GM12878 (cell line): ENCODE measurements at regions not wholly inside any gene's neighbourhood (a gene's known extent, or its start where the extent isn't known, plus 50 kb on each side); places are given as distances from the start of the nearest gene placed in this dataset.

Source experiments
- ATAC-seq: fragments of 200-7000 bp; cut with Tn5 transposase; 3 replicates; pipeline ENCODE4 v1.9.1; 2020; ENCODE audit warnings: mild to moderate bottlenecking, moderate library complexity
- BruUV-seq: library from RNA; stranded (reverse); fragments of 400-500 nt; replicated peaks from 2 replicates; lab custom pipeline; 2021; lab: Mats Ljungman, UMichigan
- CTCF ChIA-PET: fragments of 300-600 bp; sonication (Branson Sonifier 250); formaldehyde crosslinking; extraction: SDS; loops from one replicate; lab custom pipeline; 2021; ENCODE audit warnings: inconsistent platforms; lab: Yijun Ruan, JAX
- POLR2A ChIA-PET: fragments of 350-600 bp; formaldehyde crosslinking; extraction: SDS; loops from one replicate; lab custom pipeline; 2021; ENCODE audit warnings: inconsistent platforms; lab: Charles Lee
- RAD21 ChIA-PET: fragments of 300-600 bp; sonication (Branson Sonifier 250); formaldehyde crosslinking; loops from one replicate; lab custom pipeline; 2023; ENCODE audit warnings: antibody characterized with exemption; ENCODE audit not compliant: unreplicated experiment; lab: Charles Lee
- SMC1A ChIA-PET: fragments of 300-600 bp; sonication (Branson Sonifier 250); formaldehyde crosslinking; loops from one replicate; lab custom pipeline; 2023; ENCODE audit not compliant: unreplicated experiment, uncharacterized antibody; lab: Charles Lee
- DNase-seq: peaks from one replicate; pipeline ENCODE4 v3.0.0-alpha.2; 2011; ENCODE audit warnings: low read depth, low spot score
- FAIRE-seq: peaks from 3 replicates; lab custom pipeline; 2011; peaks lifted over from hg19 to GRCh38; lab: Jason Lieb, UNC
- H2AFZ ChIP-seq: 2 replicates; pipeline ENCODE4 v1.6.0; 2011; ENCODE audit warnings: low read depth, low read length, control low read depth; ENCODE audit not compliant: control insufficient read depth
- H3K27ac ChIP-seq: 2 replicates; pipeline ENCODE4 v1.5.1; 2011; ENCODE audit warnings: control low read depth; ENCODE audit not compliant: control insufficient read depth, insufficient read depth
- H3K27me3 ChIP-seq, 2 experiments: replicated peaks in 1 of 2; 2 replicates each; pipeline versions ENCODE4 v1.6.0 to v1.6.1; 2011; ENCODE audit warnings: low read length in 1 of 2; ENCODE audit not compliant: control insufficient read depth in 2 of 2, insufficient read depth in 2 of 2
- H3K36me3 ChIP-seq, 2 experiments: 2 replicates each; pipeline ENCODE4 v1.5.1; 2011; ENCODE audit warnings: low read length in 1 of 2; ENCODE audit not compliant: control insufficient read depth in 2 of 2, insufficient read depth in 2 of 2
- H3K4me1 ChIP-seq: 2 replicates; pipeline ENCODE4 v1.6.1; 2011; ENCODE audit warnings: mild to moderate bottlenecking, low read length, moderate library complexity, mixed read lengths; ENCODE audit not compliant: control insufficient read depth, insufficient read depth
- H3K4me2 ChIP-seq: 2 replicates; pipeline ENCODE4 v1.6.0; 2011; ENCODE audit warnings: control low read depth; ENCODE audit not compliant: control insufficient read depth, insufficient read depth
- H3K4me3 ChIP-seq: fragments of 200-600 bp; sonication (generic); 2 replicates; pipeline ENCODE4 v1.5.1; 2016
- H3K79me2 ChIP-seq: 2 replicates; pipeline ENCODE4 v1.6.0; 2011; ENCODE audit warnings: low read length; ENCODE audit not compliant: control insufficient read depth, insufficient read depth
- H3K9ac ChIP-seq: 2 replicates; pipeline ENCODE4 v1.8.0; 2011; ENCODE audit warnings: low read length, control low read depth, mixed read lengths; ENCODE audit not compliant: control insufficient read depth, insufficient read depth
- H3K9me3 ChIP-seq: replicated peaks from 3 replicates; pipeline ENCODE4 v1.5.1; 2011; ENCODE audit warnings: mild to moderate bottlenecking, low read length; ENCODE audit not compliant: control insufficient read depth, insufficient read depth
- H4K20me1 ChIP-seq: 2 replicates; pipeline ENCODE4 v1.6.0; 2011; ENCODE audit not compliant: control insufficient read depth, insufficient read depth
- ATF7 ChIP-seq: fragments of 450-650 bp; IDR thresholded peaks from 2 replicates; pipeline ENCODE4 v1.6.1; 2016; ENCODE audit warnings: low read depth, mild to moderate bottlenecking
- CREM ChIP-seq: IDR thresholded peaks from 2 replicates; pipeline ENCODE4 v1.6.1; 2014; ENCODE audit warnings: antibody characterized with exemption, low read depth
- EP300 ChIP-seq, 2 experiments: fragments of 150-350 bp in 1 of 2; IDR thresholded peaks; 2 replicates each; pipeline ENCODE4 v1.6.1; 2011 to 2012; ENCODE audit warnings: low read depth in 2 of 2, low read length in 2 of 2, borderline replicate concordance in 1 of 2, improper control_type of control experiment in 1 of 2, inconsistent platforms in 1 of 2; ENCODE audit not compliant: control insufficient read depth in 1 of 2
- GABPA ChIP-seq: IDR thresholded peaks from 2 replicates; pipeline ENCODE4 v1.6.1; 2014; ENCODE audit warnings: antibody characterized with exemption, low read depth, mild to moderate bottlenecking, inconsistent platforms
- HDAC6 ChIP-seq: fragments of 200-600 bp; sonication (generic); IDR thresholded peaks from one replicate; pipeline ENCODE4 v1.8.0; 2017; ENCODE audit warnings: antibody characterized with exemption; ENCODE audit not compliant: unreplicated experiment
- KDM1A ChIP-seq: fragments of 200-600 bp; sonication (generic); IDR thresholded peaks from 2 replicates; pipeline ENCODE4 v1.6.1; 2016; ENCODE audit warnings: borderline replicate concordance
- POLR2A ChIP-seq: IDR thresholded peaks from 2 replicates; pipeline ENCODE4 v1.6.1; 2011; ENCODE audit warnings: low read depth, mild to moderate bottlenecking, low read length
- POU2F2 ChIP-seq: IDR thresholded peaks from 3 replicates; pipeline ENCODE4 v1.6.1; 2011; ENCODE audit warnings: low read depth, mild to moderate bottlenecking, low read length, borderline replicate concordance
- SMAD5 ChIP-seq: IDR thresholded peaks from 2 replicates; pipeline ENCODE4 v1.6.1; 2016; ENCODE audit warnings: antibody characterized with exemption, low read depth
- SPI1 ChIP-seq: IDR thresholded peaks from 2 replicates; pipeline ENCODE4 v1.6.1; 2011; ENCODE audit warnings: low read depth, mild to moderate bottlenecking, low read length, moderate library complexity, borderline replicate concordance; ENCODE audit not compliant: insufficient read depth
- SREBF1 ChIP-seq: IDR thresholded peaks from 2 replicates; pipeline ENCODE4 v1.6.1; 2012; ENCODE audit warnings: mild to moderate bottlenecking, low read length
- TAF1 ChIP-seq: IDR thresholded peaks from 2 replicates; pipeline ENCODE4 v1.6.1; 2011; ENCODE audit warnings: mild to moderate bottlenecking, low read depth, low read length, borderline replicate concordance
- ZNF207 ChIP-seq: fragments of 450-650 bp; IDR thresholded peaks from 2 replicates; pipeline ENCODE4 v1.6.1; 2014; ENCODE audit warnings: antibody characterized with exemption, mild to moderate bottlenecking, borderline replicate concordance
- WGBS: methylation state at CpG from one replicate; pipeline ENCODE4 v1.1.6; 2016; ENCODE audit warnings: low lambda C conversion rate; ENCODE audit not compliant: insufficient replicate concordance, insufficient coverage; ENCODE audit errors: missing lambda C conversion rate; 5-methylcytosine and 5-hydroxymethylcytosine counted together
- in situ Hi-C: fragments of 300-500 bp; cut with MboI; formaldehyde crosslinking; loops from 9 replicates; pipeline ENCODE4 v1.14.3; 2018; ENCODE audit warnings: mixed read lengths
- intact Hi-C: fragments of 100-400 bp; cut with micrococcal nuclease; formaldehyde crosslinking; loops from one replicate; pipeline ENCODE4 v1.14.2; 2022; ENCODE audit not compliant: unreplicated experiment
- TF ChIP-seq, protein P1 (sequence below): IDR thresholded peaks from 2 replicates; pipeline ENCODE4 v1.6.1; 2011; ENCODE audit warnings: mild to moderate bottlenecking, low read depth, low read length, moderate library complexity; ENCODE audit not compliant: insufficient replicate concordance
- TF ChIP-seq, protein P2 (sequence below), 3 experiments: IDR thresholded peaks in 2 of 3; conservative IDR thresholded peaks in 1 of 3; 2 replicates each; pipeline ENCODE4 v1.5.1; 2011; ENCODE audit warnings: low read depth in 3 of 3, low read length in 3 of 3, mild to moderate bottlenecking in 3 of 3, control low read depth in 2 of 3, moderate library complexity in 2 of 3, inconsistent platforms in 1 of 3, mixed read lengths in 1 of 3; ENCODE audit not compliant: control insufficient read depth in 2 of 3, insufficient read depth in 1 of 3; ENCODE audit errors: extremely low read depth in 1 of 3
- TF ChIP-seq, protein P3 (sequence below): IDR thresholded peaks from 2 replicates; pipeline ENCODE4 v1.6.1; 2011; ENCODE audit warnings: low read depth, mild to moderate bottlenecking, low read length, moderate library complexity, borderline replicate concordance; ENCODE audit errors: extremely low read depth
- TF ChIP-seq, protein P4 (sequence below): fragments of 450-650 bp; IDR thresholded peaks from 2 replicates; pipeline ENCODE4 v1.6.1; 2018; ENCODE audit warnings: borderline replicate concordance, mild to moderate bottlenecking; ENCODE audit not compliant: partially characterized antibody

DNA sequence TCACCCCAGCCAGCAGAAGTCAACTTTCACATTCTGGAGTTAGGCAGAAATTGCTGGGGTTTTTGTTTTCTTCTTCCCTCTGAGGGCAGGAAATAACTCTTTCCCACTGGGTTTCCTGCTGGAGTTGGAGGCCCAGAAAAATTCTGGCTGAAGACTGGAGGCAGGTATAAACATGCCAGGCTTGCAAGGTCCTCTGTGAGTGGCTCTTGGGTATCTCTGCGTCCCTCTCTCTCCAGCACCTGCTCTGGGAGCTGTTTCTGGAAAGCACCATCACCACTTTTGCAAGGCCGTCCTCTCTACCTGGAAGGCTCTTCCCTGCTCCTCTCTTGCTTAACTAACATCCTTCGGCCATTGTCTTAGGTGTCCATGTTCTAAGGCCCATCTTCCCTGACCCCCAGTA, 91.0 kb downstream of the MCFD2 start (continued):
- TF ChIP-seq, protein P1, sequence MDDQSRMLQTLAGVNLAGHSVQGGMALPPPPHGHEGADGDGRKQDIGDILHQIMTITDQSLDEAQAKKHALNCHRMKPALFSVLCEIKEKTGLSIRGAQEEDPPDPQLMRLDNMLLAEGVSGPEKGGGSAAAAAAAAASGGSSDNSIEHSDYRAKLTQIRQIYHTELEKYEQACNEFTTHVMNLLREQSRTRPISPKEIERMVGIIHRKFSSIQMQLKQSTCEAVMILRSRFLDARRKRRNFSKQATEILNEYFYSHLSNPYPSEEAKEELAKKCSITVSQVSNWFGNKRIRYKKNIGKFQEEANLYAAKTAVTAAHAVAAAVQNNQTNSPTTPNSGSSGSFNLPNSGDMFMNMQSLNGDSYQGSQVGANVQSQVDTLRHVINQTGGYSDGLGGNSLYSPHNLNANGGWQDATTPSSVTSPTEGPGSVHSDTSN, result no peak
- no peak for TF ChIP-seq POLR2A
- TF ChIP-seq POU2F2, result no peak
- TF ChIP-seq, protein P2, sequence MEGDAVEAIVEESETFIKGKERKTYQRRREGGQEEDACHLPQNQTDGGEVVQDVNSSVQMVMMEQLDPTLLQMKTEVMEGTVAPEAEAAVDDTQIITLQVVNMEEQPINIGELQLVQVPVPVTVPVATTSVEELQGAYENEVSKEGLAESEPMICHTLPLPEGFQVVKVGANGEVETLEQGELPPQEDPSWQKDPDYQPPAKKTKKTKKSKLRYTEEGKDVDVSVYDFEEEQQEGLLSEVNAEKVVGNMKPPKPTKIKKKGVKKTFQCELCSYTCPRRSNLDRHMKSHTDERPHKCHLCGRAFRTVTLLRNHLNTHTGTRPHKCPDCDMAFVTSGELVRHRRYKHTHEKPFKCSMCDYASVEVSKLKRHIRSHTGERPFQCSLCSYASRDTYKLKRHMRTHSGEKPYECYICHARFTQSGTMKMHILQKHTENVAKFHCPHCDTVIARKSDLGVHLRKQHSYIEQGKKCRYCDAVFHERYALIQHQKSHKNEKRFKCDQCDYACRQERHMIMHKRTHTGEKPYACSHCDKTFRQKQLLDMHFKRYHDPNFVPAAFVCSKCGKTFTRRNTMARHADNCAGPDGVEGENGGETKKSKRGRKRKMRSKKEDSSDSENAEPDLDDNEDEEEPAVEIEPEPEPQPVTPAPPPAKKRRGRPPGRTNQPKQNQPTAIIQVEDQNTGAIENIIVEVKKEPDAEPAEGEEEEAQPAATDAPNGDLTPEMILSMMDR (IDR thresholded peaks at IDR 0.05 in 2 of 3, conservative IDR thresholded peaks at IDR 0.05 in 1 of 3; ENCODE audit: control insufficient read depth in 2 of 3, extremely low read depth in 1 of 3, insufficient read depth in 1 of 3, low read depth in 3 of 3, low read length in 3 of 3), result no peak
- TF ChIP-seq, all 136 proteins: peak for 0

DNA sequence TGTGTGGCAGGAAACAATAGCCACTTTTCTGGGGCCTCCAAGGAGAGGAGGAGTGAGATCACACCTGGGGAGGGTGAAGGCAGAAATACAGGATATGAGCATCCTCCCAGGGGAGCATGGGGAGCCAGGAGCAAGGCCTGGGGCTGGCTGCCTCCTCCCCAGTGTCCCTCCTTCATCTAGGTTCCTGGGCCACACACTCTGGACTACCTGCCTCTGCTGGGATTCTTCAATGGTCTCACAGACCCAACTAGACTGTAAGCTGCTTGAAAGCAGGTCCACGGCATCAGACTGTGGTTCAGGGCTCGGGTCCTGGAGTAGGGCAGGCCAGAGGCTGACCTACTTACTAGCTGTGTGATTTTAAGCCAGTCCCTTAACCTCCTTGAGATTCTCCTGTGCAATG, 94.0 kb downstream of the MCFD2 start:
- Histone ChIP-seq H3K27ac (no peak overlapping the region), H3K79me2 (no peaks in the 10 kb centered on the region), H3K4me3 (no peak overlapping the region), H4K20me1 (no peaks in the 10 kb centered on the region; the same call in 1 of the 2 replicates), H3K36me3 (no peaks in the 10 kb centered on the region), H3K9me3 (no peaks in the 10 kb centered on the region), H3K9ac (no peak overlapping the region), H2AFZ (no peak overlapping the region), H3K27me3 (peaks cover 4% of the 10 kb centered on the region in 2 experiments; a peak in 3 of 4 replicates), H3K4me2 (no peak overlapping the region), H3K4me1 (no peaks in the 10 kb centered on the region)
- ATAC-seq (no peak), FAIRE-seq (no peak), DNase-seq (no peak)
- in situ Hi-C loops, result no loop called here
- POLR2A ChIA-PET, result no interaction called here
- CTCF ChIA-PET, result no interaction called here
- intact Hi-C loops, result no loop called here
- no peak for TF ChIP-seq KDM1A
- no peak for TF ChIP-seq TAF1
- TF ChIP-seq GABPA, result no peak
- TF ChIP-seq ZNF207, result no peak
- TF ChIP-seq CREM, result no peak
- TF ChIP-seq SREBF1, result no peak
- no peak for TF ChIP-seq SMAD5
- TF ChIP-seq, protein P3, sequence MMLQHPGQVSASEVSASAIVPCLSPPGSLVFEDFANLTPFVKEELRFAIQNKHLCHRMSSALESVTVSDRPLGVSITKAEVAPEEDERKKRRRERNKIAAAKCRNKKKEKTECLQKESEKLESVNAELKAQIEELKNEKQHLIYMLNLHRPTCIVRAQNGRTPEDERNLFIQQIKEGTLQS, result no peak
- no peak for TF ChIP-seq ATF7
- no peak for TF ChIP-seq HDAC6
- TF ChIP-seq, protein P4, sequence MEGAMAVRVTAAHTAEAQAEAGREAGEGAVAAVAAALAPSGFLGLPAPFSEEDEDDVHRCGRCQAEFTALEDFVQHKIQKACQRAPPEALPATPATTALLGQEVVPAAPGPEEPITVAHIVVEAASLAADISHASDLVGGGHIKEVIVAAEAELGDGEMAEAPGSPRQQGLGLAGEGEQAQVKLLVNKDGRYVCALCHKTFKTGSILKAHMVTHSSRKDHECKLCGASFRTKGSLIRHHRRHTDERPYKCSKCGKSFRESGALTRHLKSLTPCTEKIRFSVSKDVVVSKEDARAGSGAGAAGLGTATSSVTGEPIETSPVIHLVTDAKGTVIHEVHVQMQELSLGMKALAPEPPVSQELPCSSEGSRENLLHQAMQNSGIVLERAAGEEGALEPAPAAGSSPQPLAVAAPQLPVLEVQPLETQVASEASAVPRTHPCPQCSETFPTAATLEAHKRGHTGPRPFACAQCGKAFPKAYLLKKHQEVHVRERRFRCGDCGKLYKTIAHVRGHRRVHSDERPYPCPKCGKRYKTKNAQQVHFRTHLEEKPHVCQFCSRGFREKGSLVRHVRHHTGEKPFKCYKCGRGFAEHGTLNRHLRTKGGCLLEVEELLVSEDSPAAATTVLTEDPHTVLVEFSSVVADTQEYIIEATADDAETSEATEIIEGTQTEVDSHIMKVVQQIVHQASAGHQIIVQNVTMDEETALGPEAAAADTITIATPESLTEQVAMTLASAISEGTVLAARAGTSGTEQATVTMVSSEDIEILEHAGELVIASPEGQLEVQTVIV, result no peak
- no peak for TF ChIP-seq SPI1
- no peak for TF ChIP-seq EP300 (IDR thresholded peaks at IDR 0.05; ENCODE audit: borderline replicate concordance in 1 of 2, control insufficient read depth in 1 of 2, low read depth in 2 of 2, low read length in 2 of 2)
- SMC1A ChIA-PET, result no interaction called here
- WGBS, result 0% methylated on average over 2 of the region's 2 CpGs
- no TSS peak for BruUV-seq
- RAD21 ChIA-PET, result no interaction called here
